Activated T-cell treated with anti-CD3 and anti-CD28 coated beads, Interleukin-2, amount 50 U/mL, for 48 hours (primary cell): ENCODE measurements at regions not wholly inside any gene's neighbourhood (a gene's known extent, or its start where the extent isn't known, plus 50 kb on each side); places are given as distances from the start of the nearest gene placed in this dataset.

Source experiments
- DNase-seq, 2 experiments: peaks; one replicate each; pipeline ENCODE4 v3.0.0-alpha.2; 2020

- no peak for DNase-seq
These were observed 196.3 kb upstream of the FOXD3 start for GRCh38 chr1:63126104-63126503.

- DNase-seq: no peak
These were observed 195.0 kb upstream of the FOXD3 start for GRCh38 chr1:63127376-63127775.

- DNase-seq: no peak
These were observed 193.8 kb upstream of the FOXD3 start for GRCh38 chr1:63128556-63128955.

GRCh38 chr1:63129184-63129583, 193.2 kb upstream of the FOXD3 start:
- DNase-seq: no peak

- no peak for DNase-seq
These were observed 192.5 kb upstream of the FOXD3 start for GRCh38 chr1:63129855-63130254.

GRCh38 chr1:63134501-63135173, 187.7 kb upstream of the FOXD3 start:
- no peak for DNase-seq

- DNase-seq: no peak
These were observed 187.2 kb upstream of the FOXD3 start for GRCh38 chr1:63135174-63135512.

GRCh38 chr1:63135801-63136200, 186.6 kb upstream of the FOXD3 start:
- no peak for DNase-seq

GRCh38 chr1:63142001-63142400, 180.4 kb upstream of the FOXD3 start:
- no peak for DNase-seq

GRCh38 chr1:63143482-63143881, 178.9 kb upstream of the FOXD3 start:
- DNase-seq: no peak

GRCh38 chr1:63147783-63148182, 174.6 kb upstream of the FOXD3 start:
- DNase-seq: no peak

- peak; percentile 19 to 22 for DNase-seq
These were observed 173.3 kb upstream of the FOXD3 start for GRCh38 chr1:63148825-63149645.

- no peak for DNase-seq
These were observed 169.8 kb upstream of the FOXD3 start for GRCh38 chr1:63152572-63152971.

GRCh38 chr1:63155437-63155836, 166.9 kb upstream of the FOXD3 start:
- DNase-seq: no peak

- DNase-seq: no peak
These were observed 165.3 kb upstream of the FOXD3 start for GRCh38 chr1:63157085-63157484.

- no peak for DNase-seq
These were observed 153.3 kb upstream of the FOXD3 start for GRCh38 chr1:63169057-63169456.

GRCh38 chr1:63173161-63173560, 149.2 kb upstream of the FOXD3 start:
- DNase-seq: no peak

- no peak for DNase-seq
These were observed 132.7 kb upstream of the FOXD3 start for GRCh38 chr1:63189677-63190076.

GRCh38 chr1:63190171-63190570, 132.2 kb upstream of the FOXD3 start:
- no peak for DNase-seq

- DNase-seq: no peak
These were observed 123.4 kb upstream of the FOXD3 start for GRCh38 chr1:63198871-63199394.

- DNase-seq: no peak
These were observed 122.5 kb upstream of the FOXD3 start for GRCh38 chr1:63199706-63200335.

- no peak for DNase-seq
These were observed 121.7 kb upstream of the FOXD3 start for GRCh38 chr1:63200676-63201075.

GRCh38 chr1:63203641-63204040, 118.7 kb upstream of the FOXD3 start:
- no peak for DNase-seq

GRCh38 chr1:63205776-63206175, 116.6 kb upstream of the FOXD3 start:
- no peak for DNase-seq
